ENCODE measurements at regions not wholly inside any gene's neighbourhood (a gene's known extent, or its start where the extent isn't known, plus 50 kb on each side); places are given as distances from the start of the nearest gene placed in this dataset.

GRCh38 chr2:40625849-40626248 lies 174.0 kb upstream of the SLC8A1 start:
- H3K36me3 Mint-ChIP-seq (ENCODE audit: unreplicated experiment) = no peaks in the 10 kb centered on the region
- no peaks in the 10 kb centered on the region for H3K9me3 Mint-ChIP-seq (ENCODE audit: unreplicated experiment)
- TF ChIP-seq, protein P1, sequence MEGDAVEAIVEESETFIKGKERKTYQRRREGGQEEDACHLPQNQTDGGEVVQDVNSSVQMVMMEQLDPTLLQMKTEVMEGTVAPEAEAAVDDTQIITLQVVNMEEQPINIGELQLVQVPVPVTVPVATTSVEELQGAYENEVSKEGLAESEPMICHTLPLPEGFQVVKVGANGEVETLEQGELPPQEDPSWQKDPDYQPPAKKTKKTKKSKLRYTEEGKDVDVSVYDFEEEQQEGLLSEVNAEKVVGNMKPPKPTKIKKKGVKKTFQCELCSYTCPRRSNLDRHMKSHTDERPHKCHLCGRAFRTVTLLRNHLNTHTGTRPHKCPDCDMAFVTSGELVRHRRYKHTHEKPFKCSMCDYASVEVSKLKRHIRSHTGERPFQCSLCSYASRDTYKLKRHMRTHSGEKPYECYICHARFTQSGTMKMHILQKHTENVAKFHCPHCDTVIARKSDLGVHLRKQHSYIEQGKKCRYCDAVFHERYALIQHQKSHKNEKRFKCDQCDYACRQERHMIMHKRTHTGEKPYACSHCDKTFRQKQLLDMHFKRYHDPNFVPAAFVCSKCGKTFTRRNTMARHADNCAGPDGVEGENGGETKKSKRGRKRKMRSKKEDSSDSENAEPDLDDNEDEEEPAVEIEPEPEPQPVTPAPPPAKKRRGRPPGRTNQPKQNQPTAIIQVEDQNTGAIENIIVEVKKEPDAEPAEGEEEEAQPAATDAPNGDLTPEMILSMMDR (IDR thresholded peaks at IDR 0.05) = no peak
- no peak for DNase-seq (ENCODE audit: extremely low spot score, unreplicated experiment)
- peaks cover 31% of the 10 kb centered on the region for H3K27me3 Mint-ChIP-seq (ENCODE audit: unreplicated experiment)
- no peaks in the 10 kb centered on the region for H3K4me1 Mint-ChIP-seq (ENCODE audit: unreplicated experiment)
- H3K4me3 Mint-ChIP-seq (ENCODE audit: unreplicated experiment) = no peak overlapping the region
- no peak overlapping the region for H3K27ac Mint-ChIP-seq (ENCODE audit: unreplicated experiment)

DNA sequence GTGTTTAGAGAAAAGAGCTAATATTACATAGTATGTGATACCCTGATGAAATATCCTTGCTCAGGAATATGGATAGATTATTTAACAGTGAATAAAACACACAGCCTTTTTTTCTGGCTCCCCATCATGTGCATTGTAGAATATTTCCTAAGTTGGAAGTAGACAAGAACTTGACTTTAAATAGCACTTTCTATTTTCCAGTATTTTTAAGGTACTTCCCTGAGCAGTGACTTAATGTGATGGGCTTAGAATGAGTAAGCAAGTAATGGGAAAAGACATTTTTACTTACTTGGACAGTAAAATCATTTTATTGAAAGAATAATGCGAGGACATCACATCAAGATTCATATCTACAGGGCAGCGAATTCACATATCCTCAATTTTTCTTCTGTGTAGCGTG lies 176.7 kb upstream of the SLC8A1 start:
- Mint-ChIP-seq H3K4me3 (ENCODE audit: unreplicated experiment) (no peak overlapping the region), H3K36me3 (ENCODE audit: unreplicated experiment) (no peaks in the 10 kb centered on the region), H3K27ac (ENCODE audit: unreplicated experiment) (no peak overlapping the region), H3K9me3 (ENCODE audit: unreplicated experiment) (no peaks in the 10 kb centered on the region), H3K27me3 (ENCODE audit: unreplicated experiment) (peaks cover 37% of the 10 kb centered on the region), H3K4me1 (ENCODE audit: unreplicated experiment) (no peaks in the 10 kb centered on the region)
- DNase-seq (ENCODE audit: extremely low spot score, unreplicated experiment) = no peak
- TF ChIP-seq, protein P1 (IDR thresholded peaks at IDR 0.05) = no peak

GRCh38 chr2:40629768-40630434 lies 178.0 kb upstream of the SLC8A1 start:
- H3K4me3 Mint-ChIP-seq (ENCODE audit: unreplicated experiment) = no peak overlapping the region
- H3K27ac Mint-ChIP-seq (ENCODE audit: unreplicated experiment) = no peak overlapping the region
- H3K27me3 Mint-ChIP-seq (ENCODE audit: unreplicated experiment) = peaks cover 39% of the 10 kb centered on the region
- DNase-seq (ENCODE audit: extremely low spot score, unreplicated experiment) = no peak
- TF ChIP-seq, protein P1 (IDR thresholded peaks at IDR 0.05) = no peak
- H3K36me3 Mint-ChIP-seq (ENCODE audit: unreplicated experiment) = no peaks in the 10 kb centered on the region
- no peaks in the 10 kb centered on the region for H3K4me1 Mint-ChIP-seq (ENCODE audit: unreplicated experiment)
- no peaks in the 10 kb centered on the region for H3K9me3 Mint-ChIP-seq (ENCODE audit: unreplicated experiment)

GRCh38 chr2:40639320-40639719 lies 187.4 kb upstream of the SLC8A1 start:
- Mint-ChIP-seq H3K4me1 (ENCODE audit: unreplicated experiment) (no peaks in the 10 kb centered on the region), H3K4me3 (ENCODE audit: unreplicated experiment) (no peak overlapping the region), H3K9me3 (ENCODE audit: unreplicated experiment) (no peaks in the 10 kb centered on the region), H3K27ac (ENCODE audit: unreplicated experiment) (no peak overlapping the region), H3K27me3 (ENCODE audit: unreplicated experiment) (peaks cover 36% of the 10 kb centered on the region), H3K36me3 (ENCODE audit: unreplicated experiment) (no peaks in the 10 kb centered on the region)
- TF ChIP-seq, protein P1 (IDR thresholded peaks at IDR 0.05) = no peak
- DNase-seq (ENCODE audit: extremely low spot score, unreplicated experiment) = no peak

DNA sequence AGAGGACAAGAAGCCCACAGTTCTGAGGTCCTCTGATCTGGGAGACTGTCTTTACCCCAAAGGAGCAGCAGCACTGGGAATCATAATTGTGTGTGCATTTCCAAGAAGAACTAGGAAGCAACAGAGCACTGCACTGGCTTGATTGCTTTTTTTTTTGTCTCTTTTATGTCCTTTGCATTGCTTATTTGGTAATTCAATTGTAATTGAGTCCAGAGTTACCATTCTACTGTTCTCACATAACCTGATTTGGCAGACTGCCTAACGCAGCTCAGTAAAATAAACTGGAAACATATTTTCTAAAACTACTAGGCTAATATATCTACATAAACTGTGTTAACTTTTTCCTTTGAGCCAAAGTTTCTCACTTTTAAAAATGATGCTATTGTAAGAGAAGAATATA lies 190.3 kb upstream of the SLC8A1 start:
- DNase-seq (ENCODE audit: extremely low spot score, unreplicated experiment) = no peak
- Mint-ChIP-seq H3K9me3 (ENCODE audit: unreplicated experiment) (no peaks in the 10 kb centered on the region), H3K36me3 (ENCODE audit: unreplicated experiment) (no peaks in the 10 kb centered on the region), H3K4me1 (ENCODE audit: unreplicated experiment) (no peaks in the 10 kb centered on the region), H3K27ac (ENCODE audit: unreplicated experiment) (no peak overlapping the region), H3K4me3 (ENCODE audit: unreplicated experiment) (no peak overlapping the region), H3K27me3 (ENCODE audit: unreplicated experiment) (peaks cover 23% of the 10 kb centered on the region)
- TF ChIP-seq, protein P1 (IDR thresholded peaks at IDR 0.05) = no peak
